ENCODE measurements at regions not wholly inside any gene's neighbourhood (a gene's known extent, or its start where the extent isn't known, plus 50 kb on each side); places are given as distances from the start of the nearest gene placed in this dataset.

DNA sequence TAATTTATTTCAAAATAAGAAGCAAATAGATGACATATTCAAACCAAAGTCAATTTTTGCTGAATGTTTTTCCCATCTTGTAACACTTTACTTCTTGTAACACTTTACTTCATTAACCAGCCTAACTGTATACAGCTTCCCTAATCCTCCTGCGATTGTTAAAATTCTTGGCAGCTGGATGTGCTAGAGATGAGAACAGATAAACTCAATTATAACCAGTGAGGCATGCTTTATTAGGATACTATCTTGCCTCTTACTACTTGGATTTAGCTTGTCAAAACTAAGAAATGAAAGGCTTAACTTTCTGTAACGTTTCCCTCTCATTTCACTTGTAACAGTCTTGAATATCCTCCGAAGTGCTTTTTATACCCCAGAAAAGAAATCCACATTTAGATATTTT lies 94.1 kb upstream of the BMP5 start:
- H2BK15ac ChIP-seq (ENCODE audit: low read length): no peak overlapping the region
- H3K18ac ChIP-seq (ENCODE audit: extremely low read depth, low read length): no peak overlapping the region
- no peak overlapping the region for H3K4ac ChIP-seq (replicated peaks; ENCODE audit: insufficient read length, low read depth, low read length)
- no peaks in the 10 kb centered on the region for H3K79me1 ChIP-seq (ENCODE audit: low read depth, low read length)
- H2BK12ac ChIP-seq (ENCODE audit: low read depth, low read length): no peak overlapping the region
- H2BK20ac ChIP-seq (ENCODE audit: low read length): no peak overlapping the region
- no peak overlapping the region for H3K23ac ChIP-seq (ENCODE audit: insufficient read length)
- H3K4me2 ChIP-seq (ENCODE audit: insufficient read depth in 1 of 2, low read depth in 2 of 2, low read length in 2 of 2): no peak overlapping the region
- H3K56ac ChIP-seq (replicated peaks; ENCODE audit: insufficient read length, low read depth, low read length): no peak overlapping the region
- ChIA-PET CTCF (ENCODE audit: partially characterized antibody) (interaction anchor here (0.6 to 0.9 kb wide), 2 partner anchors 19 to 323 kb away, joined by 3 to 4 read pairs; no protein-coding TSS in a partner anchor), POLR2A (ENCODE audit: partially characterized antibody) (no interaction called here)
- no peak overlapping the region for H3K14ac ChIP-seq (ENCODE audit: insufficient read length)
- FAIRE-seq (no peak), DNase-seq (ENCODE audit: low read depth in 1 of 2, low spot score in 2 of 2) (no peak)
- H3K23me2 ChIP-seq (ENCODE audit: low read depth, low read length): no peaks in the 10 kb centered on the region
- H4K8ac ChIP-seq (ENCODE audit: extremely low read depth, insufficient read depth, low read length): no peak overlapping the region
- no peak overlapping the region for H3K4me3 ChIP-seq (ENCODE audit: extremely low read depth in 1 of 4, insufficient read depth in 2 of 4, low read depth in 3 of 4, low read length in 4 of 4)
- H4K91ac ChIP-seq (replicated peaks; ENCODE audit: insufficient read length, low read length): no peak overlapping the region
- no peak overlapping the region for H3K27ac ChIP-seq (ENCODE audit: low read depth, low read length)
- no peaks in the 10 kb centered on the region for H3K36me3 ChIP-seq (ENCODE audit: control insufficient read depth in 2 of 4, insufficient read depth in 4 of 4, low read length in 3 of 4)
- H3K79me2 ChIP-seq (ENCODE audit: control insufficient read depth in 1 of 2, insufficient read depth in 2 of 2, low read length in 2 of 2): no peaks in the 10 kb centered on the region
- H4K5ac ChIP-seq (ENCODE audit: insufficient read length, low read depth, low read length): no peak overlapping the region
- H2BK120ac ChIP-seq (replicated peaks; ENCODE audit: low read depth, low read length): no peak overlapping the region
- H2BK5ac ChIP-seq (ENCODE audit: low read depth, low read length): no peak overlapping the region
- H2AFZ ChIP-seq (ENCODE audit: low read length): no peak overlapping the region
- no peaks in the 10 kb centered on the region for H3K27me3 ChIP-seq (replicated peaks in 1 of 4; ENCODE audit: control insufficient read depth in 3 of 4, extremely low read depth in 1 of 4, insufficient read depth in 3 of 4, low read length in 3 of 4)
- H3K9me3 ChIP-seq (ENCODE audit: insufficient read depth in 2 of 2, low read depth in 1 of 2, low read length in 1 of 2): no peaks in the 10 kb centered on the region; a peak in 1 of 4 replicates
- H3K9ac ChIP-seq (replicated peaks in 1 of 4; ENCODE audit: extremely low read depth in 1 of 4, low read depth in 3 of 4, low read length in 3 of 4): no peak overlapping the region
- H3K4me1 ChIP-seq (replicated peaks in 1 of 4; ENCODE audit: control insufficient read depth in 3 of 4, insufficient read depth in 4 of 4, low read length in 3 of 4): no peaks in the 10 kb centered on the region
- no peak overlapping the region for H2AK5ac ChIP-seq (ENCODE audit: low read depth, low read length)
- H4K20me1 ChIP-seq (replicated peaks in 1 of 2; ENCODE audit: control insufficient read depth in 1 of 2, insufficient read depth in 2 of 2, low read length in 2 of 2): no peaks in the 10 kb centered on the region
- WGBS, 2 experiments (ENCODE audit: extremely low coverage in 1 of 2, insufficient coverage in 1 of 2, insufficient read length in 1 of 2, insufficient replicate concordance in 2 of 2, low coverage in 1 of 2, low lambda C conversion rate in 2 of 2, missing lambda C conversion rate in 1 of 2): 93% methylated on average over 3 of the region's 3 CpGs; no CpG with 5 or more reads in 1 of the 2 experiments
- TF ChIP-seq TBP (IDR thresholded peaks at IDR 0.05; ENCODE audit: low read depth, low read length) (no peak), KDM5A (IDR thresholded peaks at IDR 0.05; ENCODE audit: low read length) (no peak), SUZ12 (IDR thresholded peaks at IDR 0.05; ENCODE audit: low read length) (no peak), SIN3A (conservative IDR thresholded peaks at IDR 0.05 in 1 of 2, IDR thresholded peaks at IDR 0.05 in 1 of 2; ENCODE audit: low read depth in 1 of 2, low read length in 2 of 2) (no peak), SRF (IDR thresholded peaks at IDR 0.05; ENCODE audit: low read depth, low read length) (no peak), HDAC2 (IDR thresholded peaks at IDR 0.05; ENCODE audit: borderline replicate concordance in 1 of 2, low read depth in 2 of 2, low read length in 2 of 2) (no peak), TAF1 (IDR thresholded peaks at IDR 0.05; ENCODE audit: low read depth, low read length) (no peak), SIX5 (IDR thresholded peaks at IDR 0.05; ENCODE audit: low read depth, low read length) (no peak), BRCA1 (IDR thresholded peaks at IDR 0.05; ENCODE audit: low read depth, low read length) (no peak), RNF2 (IDR thresholded peaks at IDR 0.05; ENCODE audit: borderline replicate concordance, low read depth, low read length, missing control alignments, poor library complexity, severe bottlenecking) (no peak), SP1 (IDR thresholded peaks at IDR 0.05; ENCODE audit: low read depth, low read length) (no peak)
- TF ChIP-seq, protein P1, sequence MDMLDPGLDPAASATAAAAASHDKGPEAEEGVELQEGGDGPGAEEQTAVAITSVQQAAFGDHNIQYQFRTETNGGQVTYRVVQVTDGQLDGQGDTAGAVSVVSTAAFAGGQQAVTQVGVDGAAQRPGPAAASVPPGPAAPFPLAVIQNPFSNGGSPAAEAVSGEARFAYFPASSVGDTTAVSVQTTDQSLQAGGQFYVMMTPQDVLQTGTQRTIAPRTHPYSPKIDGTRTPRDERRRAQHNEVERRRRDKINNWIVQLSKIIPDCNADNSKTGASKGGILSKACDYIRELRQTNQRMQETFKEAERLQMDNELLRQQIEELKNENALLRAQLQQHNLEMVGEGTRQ (IDR thresholded peaks at IDR 0.05; ENCODE audit: low read length): no peak
- TF ChIP-seq, protein P2, sequence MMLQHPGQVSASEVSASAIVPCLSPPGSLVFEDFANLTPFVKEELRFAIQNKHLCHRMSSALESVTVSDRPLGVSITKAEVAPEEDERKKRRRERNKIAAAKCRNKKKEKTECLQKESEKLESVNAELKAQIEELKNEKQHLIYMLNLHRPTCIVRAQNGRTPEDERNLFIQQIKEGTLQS (IDR thresholded peaks at IDR 0.05; ENCODE audit: insufficient read depth, low read depth, low read length): no peak
